Brain microvascular endothelial cell (primary cell): ENCODE measurements at regions not wholly inside any gene's neighbourhood (a gene's known extent, or its start where the extent isn't known, plus 50 kb on each side); places are given as distances from the start of the nearest gene placed in this dataset.

Experiments
- DNase-seq: peaks from one replicate; pipeline ENCODE4 v3.0.0-alpha.2; 2020
- H3K27ac ChIP-seq: fragments of 250-450 bp; sonication (Bioruptor Pico); 2 replicates; pipeline ENCODE4 v1.5.1; 2020; ENCODE audit warnings: mild to moderate bottlenecking, moderate library complexity
- H3K27me3 ChIP-seq: fragments of 250-450 bp; sonication (Bioruptor Pico); replicated peaks from 2 replicates; pipeline ENCODE4 v1.5.1; 2020; ENCODE audit warnings: mild to moderate bottlenecking
- H3K36me3 ChIP-seq: fragments of 250-450 bp; sonication (Bioruptor Pico); replicated peaks from 2 replicates; pipeline ENCODE4 v1.5.1; 2020; ENCODE audit warnings: mild to moderate bottlenecking
- H3K4me3 ChIP-seq: 2 replicates; pipeline ENCODE4 v1.5.1; 2011; ENCODE audit warnings: low read depth, mild to moderate bottlenecking, control low read depth, low read length, moderate library complexity
- in situ Hi-C: cut with HindIII; loops from 2 replicates; pipeline ENCODE4 v1.10.0; 2017; ENCODE audit warnings: low sequenced_read_pairs, low pct_ligation_motif_present
- TF ChIP-seq, protein P1 (sequence below): IDR thresholded peaks from 2 replicates; pipeline ENCODE4 v1.5.1; 2011; ENCODE audit warnings: low read depth, mild to moderate bottlenecking, moderate library complexity, low read length, control low read depth, inconsistent platforms; ENCODE audit errors: missing control alignments

GRCh38 chr7:41312235-41312634, 390.7 kb downstream of the INHBA start:
- in situ Hi-C loops, result no loop called here
- DNase-seq, result no peak
- TF ChIP-seq, protein P1, sequence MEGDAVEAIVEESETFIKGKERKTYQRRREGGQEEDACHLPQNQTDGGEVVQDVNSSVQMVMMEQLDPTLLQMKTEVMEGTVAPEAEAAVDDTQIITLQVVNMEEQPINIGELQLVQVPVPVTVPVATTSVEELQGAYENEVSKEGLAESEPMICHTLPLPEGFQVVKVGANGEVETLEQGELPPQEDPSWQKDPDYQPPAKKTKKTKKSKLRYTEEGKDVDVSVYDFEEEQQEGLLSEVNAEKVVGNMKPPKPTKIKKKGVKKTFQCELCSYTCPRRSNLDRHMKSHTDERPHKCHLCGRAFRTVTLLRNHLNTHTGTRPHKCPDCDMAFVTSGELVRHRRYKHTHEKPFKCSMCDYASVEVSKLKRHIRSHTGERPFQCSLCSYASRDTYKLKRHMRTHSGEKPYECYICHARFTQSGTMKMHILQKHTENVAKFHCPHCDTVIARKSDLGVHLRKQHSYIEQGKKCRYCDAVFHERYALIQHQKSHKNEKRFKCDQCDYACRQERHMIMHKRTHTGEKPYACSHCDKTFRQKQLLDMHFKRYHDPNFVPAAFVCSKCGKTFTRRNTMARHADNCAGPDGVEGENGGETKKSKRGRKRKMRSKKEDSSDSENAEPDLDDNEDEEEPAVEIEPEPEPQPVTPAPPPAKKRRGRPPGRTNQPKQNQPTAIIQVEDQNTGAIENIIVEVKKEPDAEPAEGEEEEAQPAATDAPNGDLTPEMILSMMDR, result no peak
- H3K27me3 ChIP-seq, result no peaks in the 10 kb centered on the region
- H3K36me3 ChIP-seq, result no peaks in the 10 kb centered on the region
- H3K4me3 ChIP-seq, result no peak overlapping the region
- no peak overlapping the region for H3K27ac ChIP-seq

GRCh38 chr7:41311301-41311700, 391.6 kb downstream of the INHBA start:
- no peaks in the 10 kb centered on the region for H3K36me3 ChIP-seq
- no peaks in the 10 kb centered on the region for H3K27me3 ChIP-seq
- TF ChIP-seq, protein P1, result no peak
- H3K4me3 ChIP-seq, result no peak overlapping the region
- DNase-seq, result no peak
- in situ Hi-C loops, result no loop called here
- H3K27ac ChIP-seq, result no peak overlapping the region

- Histone ChIP-seq H3K36me3 (no peaks in the 10 kb centered on the region), H3K27me3 (no peaks in the 10 kb centered on the region), H3K4me3 (no peak overlapping the region), H3K27ac (no peak overlapping the region)
- DNase-seq, result no peak
- in situ Hi-C loops, result no loop called here
- TF ChIP-seq, protein P1, result no peak
Measured at GRCh38 chr7:41306486-41306885, 396.4 kb downstream of the INHBA start.

GRCh38 chr7:41305001-41305400, 397.9 kb downstream of the INHBA start:
- no peaks in the 10 kb centered on the region for H3K27me3 ChIP-seq
- in situ Hi-C loops, result no loop called here
- no peak overlapping the region for H3K4me3 ChIP-seq
- H3K36me3 ChIP-seq, result no peaks in the 10 kb centered on the region
- H3K27ac ChIP-seq, result no peak overlapping the region
- no peak for DNase-seq
- TF ChIP-seq, protein P1, result no peak

- no peak for DNase-seq
- TF ChIP-seq, protein P1, result no peak
- Histone ChIP-seq H3K36me3 (no peaks in the 10 kb centered on the region), H3K27ac (no peak overlapping the region), H3K4me3 (no peak overlapping the region), H3K27me3 (no peaks in the 10 kb centered on the region)
- in situ Hi-C loops, result no loop called here
Measured at GRCh38 chr7:41303709-41304108, 399.2 kb downstream of the INHBA start.

DNA sequence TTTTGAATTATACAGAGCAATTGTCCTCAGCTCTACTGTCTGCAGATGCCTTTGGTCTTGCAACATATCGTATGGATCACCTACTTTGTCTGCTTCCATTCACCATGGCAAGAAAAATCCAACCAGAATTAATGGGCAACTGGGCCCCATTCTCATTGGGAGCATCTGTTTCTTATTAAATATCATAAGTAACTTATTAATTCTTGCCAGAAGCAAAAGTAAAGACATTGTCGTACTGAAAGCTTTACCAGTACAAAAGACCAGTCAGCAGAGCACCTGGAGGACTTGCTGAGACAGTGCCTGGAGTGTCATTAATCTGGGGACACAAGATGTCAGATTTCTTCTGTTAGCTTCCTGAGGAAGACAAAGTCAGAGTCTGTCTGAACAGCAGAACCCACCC, 404.5 kb downstream of the INHBA start:
- in situ Hi-C loops, result no loop called here
- TF ChIP-seq, protein P1, result no peak
- no peak for DNase-seq

More for the DNA sequence above, 404.5 kb downstream of the INHBA start:
- Histone ChIP-seq H3K4me3 (no peak overlapping the region), H3K36me3 (no peaks in the 10 kb centered on the region), H3K27me3 (no peaks in the 10 kb centered on the region), H3K27ac (no peak overlapping the region)
